GM18519 (cell line): ENCODE measurements at regions not wholly inside any gene's neighbourhood (a gene's known extent, or its start where the extent isn't known, plus 50 kb on each side); places are given as distances from the start of the nearest gene placed in this dataset.

Experiments used
- ATAC-seq: cut with Tn5 transposase; IDR thresholded peaks from one replicate; pipeline ENCODE4 v1.9.1; 2021; ENCODE audit warnings: mild to moderate bottlenecking, moderate library complexity; ENCODE audit not compliant: unreplicated experiment, low FRiP score

DNA sequence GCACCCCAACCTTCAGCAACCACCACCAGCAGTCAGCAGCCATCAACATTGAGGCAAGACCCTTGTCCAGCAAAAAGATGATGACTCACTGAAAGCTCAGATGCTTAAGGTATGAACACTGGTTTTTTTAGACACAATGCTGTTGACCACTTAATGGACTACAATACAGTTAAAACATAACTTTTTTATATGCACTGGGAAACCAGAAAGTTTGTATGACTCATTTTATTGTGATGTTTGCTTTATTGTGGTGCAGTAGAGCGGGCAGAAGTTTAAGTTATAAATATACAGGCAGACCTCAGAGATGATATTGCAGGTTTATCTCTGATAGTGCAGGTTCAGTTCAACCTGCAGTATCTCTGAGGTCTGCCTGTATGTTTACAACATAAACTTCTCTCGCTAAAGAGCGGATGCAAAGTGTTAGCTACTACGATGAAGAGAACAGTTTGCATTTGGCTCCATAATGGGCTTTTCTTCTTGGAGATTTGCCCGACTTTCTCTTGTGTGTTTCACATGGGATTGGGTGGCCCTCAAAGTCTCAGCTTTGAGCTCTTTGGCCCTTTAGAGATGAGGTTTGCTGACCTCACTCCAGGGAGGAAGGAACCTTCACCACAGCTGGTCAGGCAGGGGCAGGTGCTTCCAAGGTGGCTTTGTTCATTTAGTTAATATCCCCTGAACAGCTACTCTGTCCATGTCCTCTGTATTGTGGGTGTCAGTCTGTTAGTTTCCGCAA lies 84.4 kb upstream of the SHH start:
- ATAC-seq: no peak

DNA sequence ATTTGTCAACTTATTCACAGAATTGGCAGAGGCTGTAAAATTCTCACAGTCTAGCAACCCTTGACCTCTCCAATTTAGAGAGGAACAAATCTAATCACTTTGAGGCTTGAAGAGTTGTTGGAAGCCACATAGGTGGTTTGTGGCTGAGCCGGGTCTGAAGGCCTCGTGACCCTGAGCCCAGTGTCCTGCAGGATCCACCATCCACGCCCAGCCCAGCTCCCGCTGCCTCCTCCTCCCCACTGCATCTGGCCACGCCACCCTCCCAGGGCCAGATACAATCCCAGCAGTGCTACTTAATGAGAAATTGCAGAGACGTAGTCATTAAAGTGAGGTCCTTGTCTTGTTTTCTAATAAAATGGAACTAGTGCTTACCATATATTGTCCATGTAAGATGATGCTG lies 81.4 kb upstream of the SHH start:
- ATAC-seq: no peak

DNA sequence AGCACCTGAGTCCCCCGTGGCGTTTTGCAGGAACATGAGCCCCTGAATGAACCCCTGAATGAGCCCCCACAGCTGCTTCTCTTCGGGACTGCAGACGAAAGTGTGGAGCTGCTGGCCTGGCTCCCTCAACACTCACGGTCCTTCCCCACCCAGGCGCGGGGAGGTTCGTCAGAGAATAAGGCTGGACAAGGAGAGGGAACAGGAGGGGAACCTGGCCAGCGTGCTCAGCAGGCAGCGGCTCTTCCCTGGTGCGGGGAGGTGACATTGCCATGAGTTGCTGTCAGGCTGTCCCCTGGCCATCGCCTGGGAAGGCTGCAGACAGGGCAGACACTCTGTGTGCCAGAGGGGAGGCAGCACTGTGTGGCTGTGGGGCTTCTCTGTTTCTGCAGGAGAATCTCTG lies 80.9 kb upstream of the SHH start:
- ATAC-seq: no peak

DNA sequence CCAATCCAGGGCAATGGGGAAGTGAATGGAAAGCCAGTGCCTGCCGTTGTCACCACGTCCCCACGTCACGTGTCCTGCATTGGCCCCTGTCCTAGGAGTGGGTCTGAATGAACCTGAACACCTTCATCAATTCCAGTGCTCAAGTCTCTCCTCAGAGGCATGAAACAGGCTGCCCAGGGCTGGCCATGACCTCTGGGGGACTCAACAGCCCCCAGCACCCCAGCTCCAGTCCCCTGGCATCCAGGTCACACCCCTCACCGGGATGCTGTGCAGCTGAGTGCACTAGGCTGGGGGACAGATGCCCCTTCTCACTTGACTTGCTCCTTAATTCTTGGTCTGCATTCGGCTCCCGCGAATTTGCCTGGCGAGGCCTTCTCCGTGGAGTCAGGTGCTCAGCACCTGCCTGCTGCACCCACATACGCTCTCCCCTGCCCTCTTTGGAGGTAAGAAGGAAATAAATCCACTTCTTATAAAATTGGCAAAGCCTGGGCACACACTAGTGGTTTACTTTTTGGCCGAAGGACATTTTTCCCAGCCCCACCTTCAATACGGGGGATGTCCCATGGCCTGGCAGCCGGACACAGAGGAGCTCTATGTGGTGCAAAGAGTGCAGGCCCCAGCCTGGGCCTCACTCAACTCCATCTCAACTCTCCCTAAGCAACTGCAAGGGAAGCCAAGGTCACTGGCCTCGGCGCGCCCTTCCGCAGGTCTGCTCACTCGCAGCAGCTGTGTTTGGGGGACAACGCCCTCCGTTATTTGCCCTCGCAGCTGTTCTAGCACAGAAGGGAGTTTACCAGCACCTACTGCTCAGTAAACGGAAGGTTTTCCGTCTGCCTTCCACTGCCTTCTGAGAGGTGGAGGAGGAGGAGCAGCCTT lies 77.6 kb upstream of the SHH start:
- ATAC-seq: no peak

DNA sequence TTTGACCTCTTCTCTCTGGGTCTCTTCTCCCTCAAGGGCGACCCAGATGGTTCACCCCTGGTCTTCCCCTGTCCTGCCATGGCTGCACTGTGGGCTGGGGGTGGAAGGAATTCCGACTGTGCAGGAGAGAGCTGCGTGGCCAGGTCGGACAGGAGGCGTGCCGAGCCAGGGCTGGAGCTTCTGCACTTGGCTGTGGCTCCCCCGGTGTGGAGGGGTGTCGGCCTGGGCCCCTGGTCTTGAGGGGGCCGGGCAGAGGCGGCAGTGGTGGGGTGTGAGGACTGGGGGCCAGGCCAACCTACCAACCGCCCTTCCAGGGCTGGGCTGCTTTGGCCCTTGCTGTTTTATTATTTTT lies 74.9 kb upstream of the SHH start:
- no peak for ATAC-seq

DNA sequence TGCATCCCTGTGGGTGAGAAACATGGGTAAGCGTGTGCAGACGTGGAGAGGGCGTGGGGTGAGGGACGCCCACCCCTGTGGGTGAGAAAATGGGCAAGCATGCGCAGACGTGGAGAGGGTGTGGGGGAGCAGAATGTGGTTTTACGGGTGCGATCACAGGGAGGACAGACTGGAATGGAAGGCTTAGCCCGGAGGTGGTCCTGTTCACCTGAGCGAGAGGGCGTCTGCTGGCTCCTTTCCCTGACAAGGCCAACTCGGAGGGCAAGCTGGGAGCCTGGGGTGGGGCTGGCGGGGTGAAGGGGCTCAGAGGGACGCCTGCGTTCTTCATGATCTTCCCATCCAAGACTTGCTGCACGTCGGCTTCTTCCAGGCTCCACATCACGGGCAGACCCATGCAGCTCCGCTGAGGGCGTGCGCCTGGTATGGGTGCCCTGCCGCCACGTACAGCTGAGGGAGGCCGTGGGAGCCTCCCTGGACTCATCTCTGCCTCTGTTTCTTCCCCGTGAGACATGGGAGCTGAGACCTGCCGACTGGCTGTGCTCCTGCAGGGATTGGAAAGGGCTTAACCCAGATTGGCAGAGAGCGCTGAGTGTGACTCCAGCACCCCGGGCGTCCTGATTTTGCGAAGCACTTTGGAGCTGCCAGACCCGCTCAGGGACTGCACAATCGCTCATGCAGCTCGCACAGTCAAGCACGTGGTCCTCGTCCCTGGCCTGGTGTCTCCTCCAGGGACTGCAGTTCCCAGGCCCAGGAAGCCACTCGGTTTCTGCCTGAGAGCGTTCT lies 74.3 kb upstream of the SHH start:
- ATAC-seq: no peak

DNA sequence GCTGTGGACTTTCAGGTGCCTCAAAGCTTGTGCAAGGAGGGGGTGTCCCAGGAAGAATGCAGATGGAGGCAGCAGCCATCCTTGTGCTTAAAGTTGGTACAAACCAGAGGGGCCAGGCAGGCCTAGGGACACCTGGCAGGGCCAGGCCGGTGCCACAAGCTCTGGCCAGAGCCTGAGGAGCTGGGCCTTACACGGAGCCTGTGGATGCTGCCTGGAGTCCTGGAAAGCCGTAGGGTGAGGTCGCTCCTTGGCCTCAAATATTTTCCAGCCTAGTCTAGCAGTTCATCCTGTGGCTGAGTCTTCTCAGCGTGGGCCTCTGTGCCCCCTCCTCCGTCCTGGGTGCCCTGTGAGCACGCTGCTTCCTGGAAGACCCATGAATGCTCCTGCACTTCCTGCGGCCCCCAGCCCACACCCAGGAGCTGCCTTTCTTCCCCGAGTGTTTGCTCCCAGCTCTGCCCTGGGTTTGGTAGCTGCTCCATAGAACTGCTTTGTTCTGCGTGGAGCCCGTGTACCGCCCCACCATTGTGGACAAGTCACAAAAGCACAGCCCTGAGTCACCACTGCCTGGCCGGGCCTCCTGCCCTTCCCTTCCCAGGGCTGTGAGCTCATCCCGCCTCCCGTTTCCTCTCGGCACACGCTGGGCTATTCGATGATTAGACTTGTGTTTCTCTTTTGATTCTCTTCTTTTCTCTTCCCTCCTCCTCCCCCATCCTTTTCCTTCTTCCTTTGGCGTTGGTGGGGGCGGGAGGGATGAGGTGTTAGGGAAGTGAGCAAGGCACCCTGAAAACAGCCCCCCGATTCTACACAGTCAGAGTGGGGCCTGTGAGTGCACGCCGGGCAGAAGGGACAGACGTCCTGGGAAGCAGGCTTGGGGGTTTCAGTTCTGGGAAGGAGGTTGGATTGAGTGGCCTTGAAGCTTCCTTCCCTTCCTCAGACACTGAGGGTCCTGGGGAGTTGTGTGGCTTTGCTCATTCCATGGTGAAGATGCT lies 73.2 kb upstream of the SHH start:
- ATAC-seq: no peak

DNA sequence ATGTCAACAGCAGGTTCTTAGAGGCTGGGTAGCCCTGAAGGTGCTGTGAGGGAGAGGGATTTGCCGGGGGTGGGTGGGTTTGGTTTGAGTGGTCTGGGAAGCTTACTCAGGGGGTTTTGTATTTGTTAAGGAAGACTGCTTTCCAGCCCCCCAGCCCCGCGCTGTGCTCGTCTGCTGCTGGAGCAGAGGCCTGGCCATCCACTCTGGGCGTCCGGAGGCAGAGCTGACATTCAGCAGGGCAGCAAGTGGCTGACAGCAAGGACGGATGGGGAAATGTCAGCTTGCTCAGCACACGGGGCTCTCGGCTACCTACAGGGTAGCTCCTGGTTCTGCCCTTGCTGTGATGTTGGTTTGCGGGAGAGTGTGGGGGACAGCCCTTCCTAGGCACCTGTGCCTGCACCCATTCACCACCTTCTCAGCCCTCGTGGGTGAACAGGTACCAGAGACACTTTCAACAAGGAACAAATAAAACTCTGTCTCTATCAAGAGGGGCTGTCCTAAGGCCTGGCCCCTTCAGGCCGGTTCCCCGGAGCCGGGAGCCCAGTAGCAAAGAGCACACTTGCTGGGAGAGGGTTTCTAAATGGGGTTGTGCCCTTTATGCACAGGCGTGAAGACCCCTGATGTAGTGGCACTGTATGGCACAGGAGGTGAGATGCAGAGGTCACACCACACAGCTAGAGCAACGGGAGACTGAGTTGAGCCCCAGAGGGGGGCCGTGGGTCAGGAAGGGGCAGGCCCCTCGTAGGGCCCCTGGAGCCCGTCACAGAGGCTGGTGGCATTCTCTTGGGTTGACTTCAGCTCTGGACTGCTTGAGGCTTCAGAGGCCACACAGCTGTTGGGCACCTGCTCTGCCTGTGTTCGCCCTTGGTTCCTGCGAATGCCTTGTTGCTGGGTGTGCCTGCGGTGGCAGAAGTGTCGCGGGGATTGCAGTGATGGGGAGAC lies 72.2 kb upstream of the SHH start:
- no peak for ATAC-seq

DNA sequence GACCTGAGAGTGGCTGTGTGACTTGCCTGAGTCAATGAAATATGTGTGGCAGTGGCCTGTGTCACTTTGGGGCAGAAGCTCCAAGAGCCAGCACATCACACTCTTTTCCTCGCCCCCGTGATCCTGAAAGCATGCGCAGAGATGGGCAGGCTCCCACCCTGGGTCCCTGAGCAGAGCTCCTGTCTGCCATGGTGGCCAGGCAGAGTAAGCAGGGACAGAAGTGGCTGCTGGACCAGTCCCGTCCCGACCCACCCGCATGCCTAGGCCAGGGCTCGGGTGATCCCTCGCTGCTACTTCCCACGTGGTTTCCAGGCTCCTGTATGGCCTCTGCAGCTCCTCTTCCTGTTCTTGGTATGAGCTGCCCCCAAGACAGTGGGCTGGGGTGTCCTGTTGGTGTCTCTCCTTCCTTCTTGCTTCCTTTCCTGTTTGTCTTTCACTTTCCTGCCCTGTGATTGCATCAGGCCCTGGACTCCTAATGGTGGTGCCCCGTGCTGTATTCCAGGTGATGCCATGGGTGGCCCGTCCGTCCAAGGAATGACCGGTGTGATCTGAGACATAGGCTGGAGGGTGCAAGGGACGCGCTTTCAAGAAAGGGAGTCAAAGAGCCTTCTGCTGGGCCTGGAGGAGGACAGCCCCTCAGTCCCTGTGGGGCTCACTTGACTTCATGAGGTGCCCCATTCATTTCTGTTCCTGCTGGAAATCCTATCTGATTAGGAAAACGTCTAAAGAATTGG lies 71.4 kb upstream of the SHH start:
- ATAC-seq: no peak

DNA sequence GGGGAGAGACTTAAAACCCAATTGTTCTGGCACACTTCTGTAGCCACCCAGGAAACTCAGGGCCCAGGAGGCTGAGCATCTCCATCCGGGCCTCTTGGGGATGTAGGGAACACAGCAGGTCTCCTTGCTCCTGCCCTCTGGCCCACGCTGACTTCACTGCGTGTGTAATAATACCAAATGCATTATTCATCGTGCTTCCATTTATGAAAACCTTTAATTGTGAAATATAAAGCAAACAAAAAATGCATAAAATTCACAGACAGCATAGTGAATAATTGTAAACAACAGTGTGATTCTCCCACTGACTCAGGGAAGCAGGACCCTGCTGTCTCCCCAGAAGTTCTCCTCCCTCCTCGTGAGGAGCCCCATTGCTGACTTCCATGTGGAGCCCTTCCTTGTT lies 70.3 kb upstream of the SHH start:
- no peak for ATAC-seq

DNA sequence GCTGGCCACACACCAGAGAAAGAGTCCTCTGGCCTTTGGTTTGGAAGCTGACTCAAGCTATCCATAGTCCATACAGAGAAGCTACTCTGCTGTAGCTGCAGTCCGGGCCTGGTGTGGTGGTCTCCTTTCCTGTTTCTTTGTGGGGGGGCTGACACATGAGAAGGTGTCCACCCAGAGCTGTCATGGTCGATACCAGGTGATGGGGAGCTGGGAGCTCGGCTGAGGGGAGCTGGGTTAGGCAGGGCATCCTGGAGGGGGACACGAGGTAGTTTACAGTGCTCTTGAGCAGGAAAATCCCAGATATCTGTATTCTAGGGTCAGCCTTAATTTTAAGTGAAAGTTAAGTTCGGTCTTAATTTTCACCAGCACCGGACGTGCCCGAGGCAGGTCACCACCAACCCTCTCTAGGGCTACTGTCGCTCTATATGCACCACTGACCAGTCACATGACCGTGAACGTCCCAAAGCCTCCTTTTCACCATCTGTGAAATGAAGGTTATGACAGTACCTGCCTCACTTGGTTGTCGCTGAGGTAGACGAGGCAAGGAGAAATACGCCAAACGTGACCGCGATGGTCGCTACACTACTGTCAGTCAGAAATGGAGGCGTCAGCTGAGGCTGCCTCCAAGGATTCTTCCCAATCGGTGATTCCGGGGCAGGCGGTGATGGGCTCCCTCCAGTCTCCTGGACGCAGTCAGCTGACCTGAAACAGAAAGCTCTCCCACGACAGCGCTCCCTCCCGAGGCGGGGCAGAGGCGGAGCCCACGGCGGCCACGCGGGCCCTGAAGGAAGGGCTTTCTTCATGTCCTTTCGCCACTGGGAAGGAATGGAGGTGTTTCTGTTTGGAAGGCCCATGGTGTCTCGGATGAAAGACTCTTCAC lies 69.4 kb upstream of the SHH start:
- no peak for ATAC-seq

DNA sequence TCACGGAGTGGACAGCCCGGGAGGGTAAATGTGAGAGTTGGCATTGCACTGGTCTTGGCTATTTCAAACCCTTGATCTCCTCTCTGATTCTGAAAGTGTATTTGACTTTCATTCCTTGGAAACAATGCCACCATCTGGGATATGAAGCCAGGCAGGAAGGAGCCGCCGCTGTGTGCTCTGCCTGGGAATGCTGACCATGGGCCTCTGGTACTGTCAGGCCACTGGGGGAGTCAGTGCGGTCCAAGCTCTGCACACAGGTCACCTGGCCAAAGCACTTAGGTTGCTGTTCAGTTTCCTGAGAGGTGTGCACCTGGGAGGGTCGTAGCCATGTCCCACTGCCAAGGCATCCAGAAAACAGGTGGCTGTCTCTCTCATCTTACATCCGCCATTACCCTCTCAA lies 68.5 kb upstream of the SHH start:
- ATAC-seq: no peak

DNA sequence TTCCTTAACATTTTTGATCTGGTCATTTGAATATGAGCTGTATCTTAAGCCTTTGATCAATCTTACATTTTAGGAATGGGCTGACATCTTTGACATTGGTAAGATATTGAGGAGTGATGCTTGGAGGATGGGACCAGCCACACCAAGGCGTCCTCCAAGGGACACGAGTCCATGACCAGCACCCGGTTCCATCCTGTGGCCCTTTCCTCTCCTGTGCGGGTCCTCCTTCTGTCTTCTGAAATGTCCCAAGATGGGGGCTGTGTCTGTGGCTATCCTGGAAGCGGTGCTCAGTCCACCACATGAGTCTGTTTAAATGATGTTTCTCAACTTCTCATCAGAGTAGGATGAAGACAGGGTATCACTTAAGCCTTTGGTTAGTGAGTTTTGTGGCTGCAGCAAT lies 67.3 kb upstream of the SHH start:
- ATAC-seq: no peak

DNA sequence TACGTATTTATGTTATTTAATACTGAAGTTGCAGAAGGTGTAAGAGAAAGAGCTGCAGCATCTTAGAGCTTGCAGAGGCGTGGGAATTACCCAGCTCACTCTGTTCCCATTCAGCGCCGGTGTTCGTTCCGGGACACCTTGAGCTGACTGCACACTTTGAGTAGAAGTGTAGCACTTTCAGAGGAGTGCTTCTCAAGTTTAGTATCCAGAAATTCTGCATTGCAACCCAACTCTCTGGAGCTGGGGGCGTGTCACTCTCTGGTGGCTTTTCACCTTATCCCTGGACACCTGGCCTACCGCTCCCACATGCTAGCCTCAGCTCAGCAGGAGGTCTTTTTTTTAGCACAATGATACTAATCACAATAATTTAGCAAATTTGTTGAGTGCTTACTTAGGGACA lies 66.4 kb upstream of the SHH start:
- ATAC-seq: no peak

DNA sequence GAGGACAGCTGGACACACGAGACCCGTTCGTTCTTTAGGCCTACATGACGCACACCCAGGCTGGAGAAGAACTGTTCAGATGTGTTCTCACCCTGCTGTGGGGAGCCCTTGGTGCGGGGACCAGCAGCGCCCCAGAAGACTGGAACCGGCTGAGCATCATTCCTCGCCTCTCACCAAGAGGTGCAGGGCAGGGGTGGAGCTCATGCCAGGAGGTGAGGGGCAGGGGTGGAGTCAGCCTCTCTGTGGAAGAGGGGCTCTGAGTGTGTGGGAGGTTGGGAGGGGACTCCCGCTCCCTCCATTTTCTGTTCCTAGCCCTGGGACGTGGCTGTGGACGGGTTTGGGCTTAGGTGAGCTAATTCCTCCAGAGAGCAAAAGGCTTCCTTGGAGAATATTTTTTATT lies 66.0 kb upstream of the SHH start:
- ATAC-seq: no peak

DNA sequence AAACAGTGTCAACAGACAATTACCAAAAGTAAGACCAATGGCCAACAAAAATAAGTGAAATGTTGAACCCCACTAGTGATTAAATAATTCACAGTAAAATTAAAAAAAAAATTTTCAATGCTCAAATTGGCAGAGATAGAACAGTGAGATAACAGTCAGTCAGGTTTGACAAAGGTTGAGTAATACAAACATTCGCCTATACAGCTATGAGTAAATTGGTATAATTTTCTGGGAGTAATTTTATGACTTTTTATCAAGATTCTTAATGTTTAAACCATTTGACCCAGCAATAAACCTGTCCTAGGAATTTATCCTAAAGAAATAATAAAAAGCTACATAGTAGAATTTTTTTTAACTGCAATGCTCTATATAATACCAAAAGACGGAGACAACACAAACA lies 64.9 kb upstream of the SHH start:
- no peak for ATAC-seq

DNA sequence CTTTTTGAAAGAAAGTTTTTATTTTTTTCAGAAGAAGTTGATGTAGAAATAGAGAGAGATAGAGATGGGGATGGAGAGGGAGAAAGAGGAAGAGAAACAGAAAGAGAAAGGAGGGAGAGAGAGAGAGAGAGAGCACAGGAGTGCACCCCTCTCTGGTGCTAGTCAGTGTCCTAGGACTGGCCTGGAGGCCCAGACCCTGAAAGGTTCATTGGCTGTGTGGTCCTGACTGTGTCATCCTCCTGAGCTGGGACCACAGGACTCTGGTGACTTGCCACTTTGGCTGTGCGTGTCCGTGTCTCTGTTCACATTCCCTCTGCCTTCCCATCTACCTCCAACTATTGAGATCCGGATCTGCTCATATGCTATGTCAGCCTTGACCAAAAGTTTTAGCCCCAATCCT lies 62.1 kb upstream of the SHH start:
- ATAC-seq: no peak

DNA sequence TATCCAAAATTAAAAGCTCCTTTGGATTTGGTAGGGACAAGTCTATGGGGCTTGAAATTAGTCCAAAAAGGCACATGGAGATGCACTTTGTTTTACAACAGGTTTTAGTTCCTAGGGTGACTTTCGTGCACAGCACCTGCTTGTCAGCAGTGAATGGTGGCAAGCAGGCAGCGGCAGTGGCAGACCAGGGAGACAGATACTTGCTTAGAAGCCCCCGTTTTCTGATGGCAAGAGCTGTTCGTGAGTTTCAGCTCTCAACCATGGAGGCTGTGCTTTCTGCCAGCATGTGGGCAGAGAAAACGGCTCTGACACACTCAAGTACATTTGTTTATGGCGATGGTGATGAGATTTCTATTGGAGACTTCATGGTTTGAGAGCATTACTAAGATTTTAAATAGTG lies 61.7 kb upstream of the SHH start:
- ATAC-seq: no peak
